HCT116 (cell line): ENCODE measurements at regions not wholly inside any gene's neighbourhood (a gene's known extent, or its start where the extent isn't known, plus 50 kb on each side); places are given as distances from the start of the nearest gene placed in this dataset.

Experiments
- CEBPB ChIP-seq: IDR thresholded peaks from 2 replicates; pipeline ENCODE4 v1.6.1; 2012; ENCODE audit warnings: low read depth
- EGR1 ChIP-seq: IDR thresholded peaks from 2 replicates; pipeline ENCODE4 v1.6.1; 2012; ENCODE audit warnings: low read depth
- EZH2 ChIP-seq: fragments of 200-600 bp; sonication (generic); IDR thresholded peaks from 2 replicates; pipeline ENCODE4 v1.6.1; 2017; ENCODE audit warnings: antibody characterized with exemption, mixed run types
- EZH2phosphoT487 ChIP-seq: fragments of 200-600 bp; IDR thresholded peaks from 2 replicates; pipeline ENCODE4 v1.6.1; 2018; ENCODE audit warnings: antibody characterized with exemption, borderline replicate concordance
- JUND ChIP-seq: IDR thresholded peaks from 2 replicates; pipeline ENCODE4 v1.6.1; 2012
- POLR2A ChIP-seq: IDR thresholded peaks from 2 replicates; pipeline ENCODE4 v1.7.0; 2011; ENCODE audit warnings: borderline replicate concordance; ENCODE audit not compliant: insufficient read depth, insufficient read length; ENCODE audit errors: extremely low read depth
- RAD21 ChIP-seq: IDR thresholded peaks from 2 replicates; pipeline ENCODE4 v1.6.1; 2012; ENCODE audit warnings: low read depth, mild to moderate bottlenecking
- REST ChIP-seq: IDR thresholded peaks from 2 replicates; pipeline ENCODE4 v1.6.1; 2012; ENCODE audit warnings: low read depth
- TCF7L2 ChIP-seq: IDR thresholded peaks from 2 replicates; pipeline ENCODE4 v1.7.0; 2011; ENCODE audit warnings: borderline replicate concordance, inconsistent platforms; ENCODE audit not compliant: insufficient read depth, insufficient read length; ENCODE audit errors: extremely low read depth
- ZFX ChIP-seq: fragments of 450-650 bp; IDR thresholded peaks from 2 replicates; pipeline ENCODE4 v1.6.1; 2017
- TF ChIP-seq, protein P1 (sequence below), 3 experiments: fragments of 200-600 bp in 1 of 3; sonication (generic) in 1 of 3; IDR thresholded peaks in 2 of 3; conservative IDR thresholded peaks in 1 of 3; 2 replicates each; pipeline ENCODE4 v1.5.1; 2012 to 2017; ENCODE audit warnings: low read depth in 2 of 3, low read length in 2 of 3, antibody characterized with exemption in 1 of 3, borderline replicate concordance in 1 of 3, control low read depth in 1 of 3, mild to moderate bottlenecking in 1 of 3, mixed read lengths in 1 of 3, mixed run types in 1 of 3, moderate library complexity in 1 of 3; ENCODE audit not compliant: insufficient read depth in 1 of 3

DNA sequence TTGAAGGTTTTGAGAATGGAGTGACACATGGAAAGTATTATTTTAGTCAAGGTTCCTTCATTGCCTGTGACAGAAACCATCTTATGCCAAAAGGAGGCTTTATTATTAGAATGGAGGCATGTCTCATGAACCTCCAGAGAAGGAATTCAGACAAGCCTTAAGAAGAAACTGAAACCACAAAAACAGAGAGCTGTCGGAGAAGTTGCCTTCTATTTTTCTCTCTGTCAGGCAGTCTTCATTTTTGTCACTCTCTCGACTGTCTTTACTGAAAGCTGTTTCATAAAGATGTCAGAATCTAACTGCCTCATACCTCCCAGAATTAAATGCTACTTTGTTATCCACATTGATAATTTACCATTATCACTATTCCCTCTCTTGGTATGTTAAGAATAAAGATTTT is 434.7 kb upstream of the ADGRL4 start:
- TF ChIP-seq EZH2phosphoT487 = no peak
- no peak for TF ChIP-seq EZH2
- TF ChIP-seq, protein P1, sequence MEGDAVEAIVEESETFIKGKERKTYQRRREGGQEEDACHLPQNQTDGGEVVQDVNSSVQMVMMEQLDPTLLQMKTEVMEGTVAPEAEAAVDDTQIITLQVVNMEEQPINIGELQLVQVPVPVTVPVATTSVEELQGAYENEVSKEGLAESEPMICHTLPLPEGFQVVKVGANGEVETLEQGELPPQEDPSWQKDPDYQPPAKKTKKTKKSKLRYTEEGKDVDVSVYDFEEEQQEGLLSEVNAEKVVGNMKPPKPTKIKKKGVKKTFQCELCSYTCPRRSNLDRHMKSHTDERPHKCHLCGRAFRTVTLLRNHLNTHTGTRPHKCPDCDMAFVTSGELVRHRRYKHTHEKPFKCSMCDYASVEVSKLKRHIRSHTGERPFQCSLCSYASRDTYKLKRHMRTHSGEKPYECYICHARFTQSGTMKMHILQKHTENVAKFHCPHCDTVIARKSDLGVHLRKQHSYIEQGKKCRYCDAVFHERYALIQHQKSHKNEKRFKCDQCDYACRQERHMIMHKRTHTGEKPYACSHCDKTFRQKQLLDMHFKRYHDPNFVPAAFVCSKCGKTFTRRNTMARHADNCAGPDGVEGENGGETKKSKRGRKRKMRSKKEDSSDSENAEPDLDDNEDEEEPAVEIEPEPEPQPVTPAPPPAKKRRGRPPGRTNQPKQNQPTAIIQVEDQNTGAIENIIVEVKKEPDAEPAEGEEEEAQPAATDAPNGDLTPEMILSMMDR (IDR thresholded peaks at IDR 0.05 in 2 of 3, conservative IDR thresholded peaks at IDR 0.05 in 1 of 3; ENCODE audit: borderline replicate concordance in 1 of 3, insufficient read depth in 1 of 3, low read depth in 2 of 3, low read length in 2 of 3) = no peak
- TF ChIP-seq TCF7L2 = no peak
- no peak for TF ChIP-seq JUND
- no peak for TF ChIP-seq POLR2A
- TF ChIP-seq REST = no peak
- no peak for TF ChIP-seq EGR1
- no peak for TF ChIP-seq CEBPB
- TF ChIP-seq ZFX = no peak
- TF ChIP-seq RAD21 = no peak
